ENCODE measurements at regions not wholly inside any gene's neighbourhood (a gene's known extent, or its start where the extent isn't known, plus 50 kb on each side); places are given as distances from the start of the nearest gene placed in this dataset.

DNA sequence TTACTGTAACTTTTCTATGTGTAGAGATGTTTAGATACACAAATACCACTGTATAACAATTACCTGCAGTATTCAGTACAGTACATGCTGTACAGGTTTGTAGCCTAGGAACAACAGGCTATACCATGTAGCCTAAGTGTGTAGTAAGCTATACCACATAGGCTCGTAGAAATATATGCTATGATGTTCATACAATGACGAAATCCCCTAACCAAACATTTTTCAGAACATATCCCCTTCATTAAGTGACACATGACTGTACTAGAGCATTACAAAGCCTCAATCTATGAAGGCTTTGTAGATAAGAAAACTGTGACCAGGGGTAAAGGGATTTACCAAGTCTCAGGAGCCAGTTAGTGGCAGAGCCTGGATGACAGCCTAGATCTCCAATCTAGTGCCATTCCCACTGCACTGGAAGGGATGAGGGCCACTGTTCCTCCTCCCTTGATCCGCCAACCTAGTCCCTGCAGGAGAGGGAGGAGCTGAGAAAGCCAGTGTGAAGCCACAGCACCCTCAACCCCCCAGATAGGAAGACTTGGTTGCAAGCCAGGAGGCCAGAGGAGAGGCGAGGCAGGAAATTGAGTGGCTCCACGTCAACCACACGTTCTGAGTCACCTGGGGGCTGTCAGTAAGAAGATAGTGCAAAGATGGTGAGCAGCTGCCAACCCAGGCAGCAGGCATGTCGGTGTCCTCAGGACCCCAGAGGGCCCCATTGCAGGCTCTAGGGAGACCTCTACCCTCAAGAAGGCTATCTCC is 227.7 kb downstream of the BCOR start:
- TF ChIP-seq POLR2A (IDR thresholded peaks at IDR 0.05) = no peak
- peak in 1 of 3 donors; percentile 35 for TF ChIP-seq POLR2AphosphoS5 (IDR thresholded peaks at IDR 0.05)
- TF ChIP-seq, protein P1, sequence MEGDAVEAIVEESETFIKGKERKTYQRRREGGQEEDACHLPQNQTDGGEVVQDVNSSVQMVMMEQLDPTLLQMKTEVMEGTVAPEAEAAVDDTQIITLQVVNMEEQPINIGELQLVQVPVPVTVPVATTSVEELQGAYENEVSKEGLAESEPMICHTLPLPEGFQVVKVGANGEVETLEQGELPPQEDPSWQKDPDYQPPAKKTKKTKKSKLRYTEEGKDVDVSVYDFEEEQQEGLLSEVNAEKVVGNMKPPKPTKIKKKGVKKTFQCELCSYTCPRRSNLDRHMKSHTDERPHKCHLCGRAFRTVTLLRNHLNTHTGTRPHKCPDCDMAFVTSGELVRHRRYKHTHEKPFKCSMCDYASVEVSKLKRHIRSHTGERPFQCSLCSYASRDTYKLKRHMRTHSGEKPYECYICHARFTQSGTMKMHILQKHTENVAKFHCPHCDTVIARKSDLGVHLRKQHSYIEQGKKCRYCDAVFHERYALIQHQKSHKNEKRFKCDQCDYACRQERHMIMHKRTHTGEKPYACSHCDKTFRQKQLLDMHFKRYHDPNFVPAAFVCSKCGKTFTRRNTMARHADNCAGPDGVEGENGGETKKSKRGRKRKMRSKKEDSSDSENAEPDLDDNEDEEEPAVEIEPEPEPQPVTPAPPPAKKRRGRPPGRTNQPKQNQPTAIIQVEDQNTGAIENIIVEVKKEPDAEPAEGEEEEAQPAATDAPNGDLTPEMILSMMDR (IDR thresholded peaks at IDR 0.05 in 8 of 11, conservative IDR thresholded peaks at IDR 0.05 in 3 of 11) = no peak

Data from spleen (tissue), 7 donors.